ENCODE measurements at regions not wholly inside any gene's neighbourhood (a gene's known extent, or its start where the extent isn't known, plus 50 kb on each side); places are given as distances from the start of the nearest gene placed in this dataset.

DNA sequence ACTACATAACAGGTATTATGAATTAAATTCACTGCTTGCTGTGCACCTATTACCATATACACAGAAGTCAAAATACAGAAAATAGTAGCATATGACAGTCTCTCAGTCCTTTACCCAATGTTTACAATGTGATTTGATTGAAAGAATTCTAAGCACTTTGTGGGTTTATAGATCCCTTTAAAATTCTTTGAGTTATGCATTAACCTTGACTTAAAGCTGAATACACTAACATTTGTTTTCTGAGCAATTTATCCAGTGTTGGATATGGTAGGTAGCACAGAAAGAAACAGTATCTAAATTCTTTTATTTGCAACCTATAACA, 230.8 kb upstream of the DDI1 start:
- TF ChIP-seq, protein P1, sequence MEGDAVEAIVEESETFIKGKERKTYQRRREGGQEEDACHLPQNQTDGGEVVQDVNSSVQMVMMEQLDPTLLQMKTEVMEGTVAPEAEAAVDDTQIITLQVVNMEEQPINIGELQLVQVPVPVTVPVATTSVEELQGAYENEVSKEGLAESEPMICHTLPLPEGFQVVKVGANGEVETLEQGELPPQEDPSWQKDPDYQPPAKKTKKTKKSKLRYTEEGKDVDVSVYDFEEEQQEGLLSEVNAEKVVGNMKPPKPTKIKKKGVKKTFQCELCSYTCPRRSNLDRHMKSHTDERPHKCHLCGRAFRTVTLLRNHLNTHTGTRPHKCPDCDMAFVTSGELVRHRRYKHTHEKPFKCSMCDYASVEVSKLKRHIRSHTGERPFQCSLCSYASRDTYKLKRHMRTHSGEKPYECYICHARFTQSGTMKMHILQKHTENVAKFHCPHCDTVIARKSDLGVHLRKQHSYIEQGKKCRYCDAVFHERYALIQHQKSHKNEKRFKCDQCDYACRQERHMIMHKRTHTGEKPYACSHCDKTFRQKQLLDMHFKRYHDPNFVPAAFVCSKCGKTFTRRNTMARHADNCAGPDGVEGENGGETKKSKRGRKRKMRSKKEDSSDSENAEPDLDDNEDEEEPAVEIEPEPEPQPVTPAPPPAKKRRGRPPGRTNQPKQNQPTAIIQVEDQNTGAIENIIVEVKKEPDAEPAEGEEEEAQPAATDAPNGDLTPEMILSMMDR (IDR thresholded peaks at IDR 0.05) = no peak
- TF ChIP-seq EZH2 (IDR thresholded peaks at IDR 0.05) (no peak), EZH2phosphoT487 (IDR thresholded peaks at IDR 0.05) (no peak)
